ENCODE measurements at regions not wholly inside any gene's neighbourhood (a gene's known extent, or its start where the extent isn't known, plus 50 kb on each side); places are given as distances from the start of the nearest gene placed in this dataset.
A peak's percentile ranks its signal among the peaks of the same experiment; 100 is the strongest.

DNA sequence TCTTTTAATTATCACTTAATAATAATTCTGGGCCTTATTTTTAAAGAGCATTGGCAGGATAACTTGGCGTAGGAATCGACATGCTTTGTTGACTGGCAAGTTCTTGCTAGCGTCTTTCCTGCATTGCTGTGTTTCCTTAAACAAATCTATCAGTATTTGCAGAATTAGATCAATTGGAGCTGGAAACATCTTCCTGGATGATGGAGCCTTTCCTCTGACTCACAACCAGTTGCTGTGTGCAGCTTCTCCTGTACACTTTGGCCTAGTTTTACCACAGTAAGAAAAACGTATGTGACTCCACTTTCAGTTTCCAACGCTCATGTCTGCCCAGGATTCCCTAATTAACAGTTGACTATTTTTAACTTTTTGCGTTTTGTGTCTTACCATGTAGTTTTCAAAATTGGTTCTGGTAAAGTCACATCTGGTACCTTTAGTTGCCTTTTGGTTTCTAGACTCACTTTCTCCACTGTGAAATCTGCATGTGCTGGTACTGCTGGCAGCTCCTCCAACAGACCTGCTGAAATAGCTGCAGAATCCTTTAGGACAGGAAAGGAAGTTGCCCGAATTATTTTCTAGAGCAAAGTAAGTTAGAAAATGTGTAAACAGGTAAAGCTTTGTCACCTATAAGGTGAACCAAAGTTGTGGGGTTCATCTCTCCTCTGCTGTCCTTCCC lies 553.2 kb upstream of the FAT1 start:
- no peak overlapping the region for H3K4me3 ChIP-seq (replicated peaks; ENCODE audit: low read depth, low read length)
- TF ChIP-seq, protein P1, sequence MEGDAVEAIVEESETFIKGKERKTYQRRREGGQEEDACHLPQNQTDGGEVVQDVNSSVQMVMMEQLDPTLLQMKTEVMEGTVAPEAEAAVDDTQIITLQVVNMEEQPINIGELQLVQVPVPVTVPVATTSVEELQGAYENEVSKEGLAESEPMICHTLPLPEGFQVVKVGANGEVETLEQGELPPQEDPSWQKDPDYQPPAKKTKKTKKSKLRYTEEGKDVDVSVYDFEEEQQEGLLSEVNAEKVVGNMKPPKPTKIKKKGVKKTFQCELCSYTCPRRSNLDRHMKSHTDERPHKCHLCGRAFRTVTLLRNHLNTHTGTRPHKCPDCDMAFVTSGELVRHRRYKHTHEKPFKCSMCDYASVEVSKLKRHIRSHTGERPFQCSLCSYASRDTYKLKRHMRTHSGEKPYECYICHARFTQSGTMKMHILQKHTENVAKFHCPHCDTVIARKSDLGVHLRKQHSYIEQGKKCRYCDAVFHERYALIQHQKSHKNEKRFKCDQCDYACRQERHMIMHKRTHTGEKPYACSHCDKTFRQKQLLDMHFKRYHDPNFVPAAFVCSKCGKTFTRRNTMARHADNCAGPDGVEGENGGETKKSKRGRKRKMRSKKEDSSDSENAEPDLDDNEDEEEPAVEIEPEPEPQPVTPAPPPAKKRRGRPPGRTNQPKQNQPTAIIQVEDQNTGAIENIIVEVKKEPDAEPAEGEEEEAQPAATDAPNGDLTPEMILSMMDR (IDR thresholded peaks at IDR 0.05; ENCODE audit: low read depth, low read length, missing control alignments) = no peak
- DNase-seq (ENCODE audit: extremely low read depth, low read depth) = no peak

DNA sequence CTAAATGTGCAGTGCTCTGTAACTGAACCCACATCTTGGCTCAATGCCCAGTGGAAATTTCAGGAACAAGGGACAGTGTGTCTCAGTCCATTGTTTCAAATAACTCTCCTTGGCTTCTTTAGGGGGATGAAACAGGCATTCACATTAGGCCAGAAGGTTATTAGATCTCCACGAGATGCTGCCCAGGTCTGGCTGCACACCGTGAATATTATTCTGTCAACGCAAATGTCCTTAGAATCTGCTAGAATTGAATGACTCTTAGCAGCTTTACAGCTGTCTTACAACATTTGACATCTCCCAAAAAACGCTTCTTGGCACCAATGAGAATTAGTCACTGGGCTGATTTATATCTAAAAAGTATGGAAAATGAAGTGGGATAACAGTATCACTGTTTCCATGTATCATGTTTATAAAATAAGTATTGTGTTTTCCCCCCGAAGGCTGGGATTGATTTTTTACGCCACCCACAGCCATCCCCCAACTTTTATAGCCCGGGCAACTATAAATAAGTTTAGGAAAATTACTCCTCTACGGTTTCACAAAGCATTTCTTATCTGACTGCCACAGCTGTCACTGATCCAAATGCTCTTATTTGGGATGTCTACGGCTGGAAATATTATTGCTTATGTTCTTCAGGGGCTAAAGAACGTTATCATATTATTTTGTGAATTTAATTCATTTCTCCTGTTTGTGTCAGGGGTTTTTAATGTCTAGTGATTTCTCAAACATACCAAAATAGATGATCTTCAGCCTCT lies 559.7 kb upstream of the FAT1 start:
- TF ChIP-seq, protein P1 (IDR thresholded peaks at IDR 0.05; ENCODE audit: low read depth, low read length, missing control alignments) = no peak
- no peak overlapping the region for H3K4me3 ChIP-seq (replicated peaks; ENCODE audit: low read depth, low read length)
- no peak for DNase-seq (ENCODE audit: extremely low read depth, low read depth)

DNA sequence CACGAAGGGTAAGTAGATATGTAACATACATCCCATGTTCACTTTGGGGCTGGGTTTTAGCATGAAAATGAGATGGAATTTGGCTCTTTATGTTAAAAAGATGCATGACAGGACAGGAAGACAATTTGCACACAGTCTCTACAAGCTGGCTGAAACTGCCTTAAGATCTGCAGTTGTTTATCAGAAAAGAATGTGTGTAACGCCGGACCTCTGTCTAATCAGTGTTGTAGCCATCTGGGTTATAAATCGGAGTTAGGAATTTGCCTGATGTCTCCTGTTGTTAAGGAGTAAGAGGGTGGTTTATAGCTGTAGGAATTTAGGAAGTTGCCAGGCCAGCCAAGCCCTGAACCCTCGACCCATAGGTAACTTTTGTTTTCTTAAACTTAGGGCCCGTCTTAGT lies 562.9 kb upstream of the FAT1 start:
- DNase-seq (ENCODE audit: extremely low read depth, low read depth) = no peak
- TF ChIP-seq, protein P1 (IDR thresholded peaks at IDR 0.05; ENCODE audit: low read depth, low read length, missing control alignments) = no peak
- H3K4me3 ChIP-seq (replicated peaks; ENCODE audit: low read depth, low read length) = no peak overlapping the region

DNA sequence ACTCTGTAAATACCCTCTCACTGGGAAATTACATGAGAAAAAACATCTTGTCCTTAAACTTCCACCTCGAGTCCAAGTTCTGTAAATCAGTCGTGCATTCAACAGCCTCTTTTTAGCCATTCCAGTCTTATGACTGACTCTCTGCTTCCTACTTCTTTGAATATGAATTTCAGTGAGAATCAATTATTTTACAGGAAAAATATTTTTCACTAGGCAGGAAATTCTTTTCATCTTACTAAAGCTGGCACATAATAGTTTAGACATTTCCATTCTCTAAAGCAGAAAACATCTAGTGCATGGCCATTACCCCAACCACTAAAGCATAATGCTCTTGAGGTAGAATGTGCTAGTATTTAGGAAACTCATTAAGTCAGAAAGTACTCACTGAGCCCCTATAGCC lies 565.7 kb upstream of the FAT1 start:
- TF ChIP-seq, protein P1 (IDR thresholded peaks at IDR 0.05; ENCODE audit: low read depth, low read length, missing control alignments) = no peak
- no peak overlapping the region for H3K4me3 ChIP-seq (replicated peaks; ENCODE audit: low read depth, low read length)
- no peak for DNase-seq (ENCODE audit: extremely low read depth, low read depth)

DNA sequence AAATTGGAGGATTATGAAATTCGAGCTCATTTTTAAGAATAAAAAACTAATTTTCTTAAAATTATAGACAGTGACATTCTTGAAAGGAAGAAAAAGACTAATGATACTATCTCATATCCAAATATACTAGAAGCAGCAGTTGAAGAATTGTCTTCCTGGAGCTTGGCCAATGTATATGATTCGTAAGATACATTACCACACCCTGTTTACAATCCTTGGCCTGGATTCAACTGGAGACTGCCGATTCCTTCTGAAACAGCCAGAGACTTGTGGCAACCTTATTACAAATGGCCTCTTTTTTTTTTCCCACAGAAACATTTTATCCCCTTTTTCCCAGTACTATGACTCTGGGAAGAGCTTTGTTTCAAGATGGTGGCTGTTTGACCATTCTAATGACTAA lies 571.2 kb upstream of the FAT1 start:
- H3K4me3 ChIP-seq (replicated peaks; ENCODE audit: low read depth, low read length) = no peak overlapping the region
- TF ChIP-seq, protein P1 (IDR thresholded peaks at IDR 0.05; ENCODE audit: low read depth, low read length, missing control alignments) = no peak
- DNase-seq (ENCODE audit: extremely low read depth, low read depth) = peak; percentile 55

DNA sequence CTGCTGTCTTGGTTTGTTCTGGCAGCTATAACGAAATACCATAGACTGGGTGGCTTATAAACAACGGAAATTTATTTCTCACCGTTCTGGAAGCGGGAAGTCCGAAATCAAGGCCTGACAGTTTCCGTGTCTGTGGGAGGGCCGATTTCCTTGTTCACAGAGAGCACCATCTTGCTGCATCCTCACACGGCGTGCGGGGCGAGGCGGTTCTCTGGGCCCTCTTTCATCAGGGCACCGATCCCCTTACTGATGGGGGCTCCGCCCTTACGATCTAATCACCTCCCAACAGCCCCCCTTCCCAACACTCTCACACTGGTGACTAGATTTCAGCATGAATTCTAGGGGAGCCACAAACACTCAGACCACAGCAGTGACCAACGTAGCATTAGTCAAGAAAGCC lies 578.3 kb upstream of the FAT1 start:
- DNase-seq (ENCODE audit: extremely low read depth, low read depth) = no peak
- H3K4me3 ChIP-seq (replicated peaks; ENCODE audit: low read depth, low read length) = no peak overlapping the region
- TF ChIP-seq, protein P1 (IDR thresholded peaks at IDR 0.05; ENCODE audit: low read depth, low read length, missing control alignments) = no peak
